ENCODE measurements at regions not wholly inside any gene's neighbourhood (a gene's known extent, or its start where the extent isn't known, plus 50 kb on each side); places are given as distances from the start of the nearest gene placed in this dataset.

DNA sequence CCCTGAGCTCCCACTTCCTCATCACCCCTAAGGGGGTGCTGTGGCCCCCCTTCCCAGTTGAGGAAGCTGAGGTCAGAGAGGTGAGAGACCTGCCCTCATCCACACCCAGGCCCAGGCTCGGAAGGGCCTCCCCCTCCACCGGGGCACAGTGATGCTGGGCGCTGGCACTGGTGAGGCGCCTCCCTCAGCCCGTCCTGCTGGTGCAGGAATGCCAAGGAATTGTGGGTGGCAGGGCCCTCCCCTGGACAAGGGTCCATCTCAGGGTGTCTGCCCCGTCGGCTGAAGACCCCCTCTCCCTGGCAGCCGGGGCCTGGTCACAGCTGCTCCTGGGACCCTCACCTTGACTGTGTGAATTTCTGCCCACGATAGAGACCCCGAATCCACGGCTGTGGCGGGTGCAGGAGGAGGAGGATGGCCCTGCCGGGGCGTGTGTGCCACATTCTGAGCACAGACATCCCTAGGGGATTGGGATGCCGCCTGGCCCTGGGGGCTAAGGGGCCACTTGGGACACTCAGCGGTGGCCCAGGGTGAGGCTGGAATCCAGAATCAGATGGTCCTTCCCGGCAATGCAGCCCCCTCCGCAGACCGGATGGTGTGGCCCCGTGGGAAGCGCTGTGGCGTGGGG lies 70.2 kb upstream of the GATA5 start:
- DNase-seq, result no peak

- no peak for DNase-seq
These were observed 70.8 kb upstream of the GATA5 start for GRCh38 chr20:62546606-62547005.

- DNase-seq, result no peak
These were observed 71.6 kb upstream of the GATA5 start for GRCh38 chr20:62547364-62547763.

GRCh38 chr20:62548471-62548870 lies 72.7 kb upstream of the GATA5 start:
- no peak for DNase-seq

- no peak for DNase-seq
These were observed 73.2 kb upstream of the GATA5 start for GRCh38 chr20:62549029-62549428.

DNA sequence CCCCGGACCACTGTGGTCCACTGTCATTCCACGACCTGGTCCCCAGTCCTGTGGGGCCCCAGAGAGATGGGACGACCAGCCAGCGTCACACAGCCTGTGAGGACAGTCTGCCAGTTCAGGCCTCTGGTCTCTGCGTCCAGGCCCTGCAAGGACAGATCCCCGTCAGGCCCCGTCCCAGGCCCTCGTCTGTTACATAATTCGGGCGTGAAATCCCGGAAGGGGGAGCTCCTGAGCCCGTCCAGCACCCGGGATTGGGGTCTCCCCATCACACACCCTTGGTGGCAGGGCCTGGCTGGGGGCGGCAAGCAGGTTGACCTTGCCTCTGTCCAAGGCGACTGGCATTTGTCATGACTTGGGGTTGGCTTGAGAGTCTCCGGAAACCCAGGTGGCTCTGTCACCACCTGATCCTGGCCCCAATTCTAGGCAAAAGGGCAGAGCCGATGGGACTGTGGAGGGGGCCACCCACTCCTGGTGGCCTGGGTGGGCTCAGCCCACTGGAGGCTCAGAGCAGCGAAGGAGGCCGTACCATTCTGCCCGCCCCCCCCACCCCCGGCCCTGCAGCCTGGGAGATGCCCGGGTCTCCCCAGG lies 73.8 kb upstream of the GATA5 start:
- no peak for DNase-seq

DNA sequence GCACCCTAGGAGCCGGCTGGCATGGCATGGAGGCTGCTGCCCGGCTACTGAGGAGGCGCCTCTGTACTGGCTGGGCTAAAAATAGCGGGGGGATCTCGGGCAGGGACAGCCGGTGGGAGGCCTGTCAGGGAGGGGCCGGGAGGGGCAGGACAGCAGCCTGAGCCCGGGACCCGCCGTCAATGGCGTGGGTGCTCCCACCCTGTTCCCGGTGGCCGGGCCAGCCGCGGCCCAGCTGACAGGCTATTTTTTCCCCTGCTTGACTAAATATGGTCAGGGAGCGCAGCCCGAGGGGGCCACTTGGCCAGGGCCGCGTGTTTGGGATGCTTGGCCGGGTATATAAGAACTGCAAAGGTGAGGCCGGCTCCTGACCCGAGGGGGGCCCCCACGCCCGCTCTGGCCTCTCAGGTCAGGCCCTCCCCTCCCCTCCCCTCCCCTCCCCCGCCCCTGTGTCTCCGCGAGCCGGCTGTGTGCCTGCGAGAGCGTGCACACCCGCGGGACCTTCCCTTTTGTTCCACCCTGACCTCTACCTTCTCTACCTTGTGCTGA lies 74.4 kb upstream of the GATA5 start:
- DNase-seq, result no peak

- no peak for DNase-seq
These were observed 75.9 kb upstream of the GATA5 start for GRCh38 chr20:62551407-62552323.

DNA sequence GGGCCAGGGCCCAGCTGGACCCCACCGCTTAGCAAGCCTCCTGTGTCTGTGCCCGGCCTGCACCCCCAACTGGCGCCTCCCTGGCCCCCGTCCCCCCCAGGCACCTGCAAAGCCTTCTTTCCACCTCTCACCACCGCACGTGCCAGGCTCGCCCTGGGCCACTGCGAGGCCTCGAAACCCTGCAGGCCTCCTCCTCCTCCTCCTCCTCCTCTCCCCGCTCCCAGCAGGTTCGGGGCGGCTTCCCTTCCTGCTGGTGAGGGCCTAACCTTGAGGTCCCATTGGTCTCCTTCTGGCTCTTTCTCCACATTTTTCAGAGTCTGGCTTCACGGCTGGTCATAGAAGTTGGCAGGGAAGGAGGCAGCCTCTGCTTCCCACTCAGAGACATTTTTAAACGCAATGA lies 76.8 kb upstream of the GATA5 start:
- DNase-seq, result no peak

DNA sequence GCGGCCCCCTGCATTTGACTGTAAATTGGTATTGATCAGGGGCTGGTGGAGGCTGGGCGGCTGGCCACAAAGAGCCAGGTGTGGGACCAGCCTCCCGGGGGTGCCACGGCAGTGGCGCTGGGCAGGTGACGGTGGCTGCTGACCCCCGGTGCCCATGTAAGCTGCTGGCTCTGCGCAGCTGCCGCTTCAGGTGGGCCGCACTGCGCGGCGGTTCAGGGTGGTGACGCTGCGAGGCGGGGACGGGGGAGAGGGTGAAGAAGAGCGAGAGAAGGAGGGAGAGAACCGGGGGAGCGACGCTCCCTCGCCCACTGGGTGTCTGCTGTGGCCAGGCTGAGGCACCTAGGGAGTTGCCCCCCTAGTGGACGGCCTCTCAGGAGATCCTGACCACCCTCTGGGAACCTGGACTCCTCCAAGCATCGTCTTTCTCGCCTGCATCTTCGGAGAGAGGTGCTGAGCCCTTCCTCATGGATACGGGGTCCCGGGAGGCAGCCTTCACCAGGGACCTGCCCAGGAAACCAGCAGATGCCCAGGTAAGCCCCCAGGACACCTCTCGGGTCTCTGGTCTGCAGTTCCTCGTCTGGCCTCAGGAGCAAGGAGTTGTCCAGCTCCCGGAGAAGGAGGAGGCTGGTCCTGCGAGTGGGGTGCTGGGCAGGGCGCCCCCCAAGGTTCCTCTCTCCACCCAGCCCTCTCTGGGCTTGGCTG lies 77.5 kb upstream of the GATA5 start:
- no peak for DNase-seq

DNA sequence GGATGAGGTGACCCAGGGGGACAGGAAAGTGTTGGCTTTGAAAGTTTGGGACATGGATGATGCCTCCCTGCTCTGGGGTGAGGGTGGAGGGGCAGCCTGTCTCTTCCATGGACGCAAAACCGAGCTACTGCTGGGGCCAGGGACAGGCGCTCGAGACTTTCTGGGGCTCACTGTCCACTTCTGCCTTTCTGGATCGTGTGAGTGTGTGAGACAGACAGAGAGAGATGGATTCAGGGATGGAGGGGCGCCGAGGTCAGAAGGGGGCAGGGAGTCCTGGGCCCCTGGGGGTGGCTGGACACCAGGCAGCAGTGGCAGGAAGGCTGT lies 78.0 kb upstream of the GATA5 start:
- DNase-seq, result no peak

GRCh38 chr20:62554214-62554897 lies 78.6 kb upstream of the GATA5 start:
- no peak for DNase-seq

DNA sequence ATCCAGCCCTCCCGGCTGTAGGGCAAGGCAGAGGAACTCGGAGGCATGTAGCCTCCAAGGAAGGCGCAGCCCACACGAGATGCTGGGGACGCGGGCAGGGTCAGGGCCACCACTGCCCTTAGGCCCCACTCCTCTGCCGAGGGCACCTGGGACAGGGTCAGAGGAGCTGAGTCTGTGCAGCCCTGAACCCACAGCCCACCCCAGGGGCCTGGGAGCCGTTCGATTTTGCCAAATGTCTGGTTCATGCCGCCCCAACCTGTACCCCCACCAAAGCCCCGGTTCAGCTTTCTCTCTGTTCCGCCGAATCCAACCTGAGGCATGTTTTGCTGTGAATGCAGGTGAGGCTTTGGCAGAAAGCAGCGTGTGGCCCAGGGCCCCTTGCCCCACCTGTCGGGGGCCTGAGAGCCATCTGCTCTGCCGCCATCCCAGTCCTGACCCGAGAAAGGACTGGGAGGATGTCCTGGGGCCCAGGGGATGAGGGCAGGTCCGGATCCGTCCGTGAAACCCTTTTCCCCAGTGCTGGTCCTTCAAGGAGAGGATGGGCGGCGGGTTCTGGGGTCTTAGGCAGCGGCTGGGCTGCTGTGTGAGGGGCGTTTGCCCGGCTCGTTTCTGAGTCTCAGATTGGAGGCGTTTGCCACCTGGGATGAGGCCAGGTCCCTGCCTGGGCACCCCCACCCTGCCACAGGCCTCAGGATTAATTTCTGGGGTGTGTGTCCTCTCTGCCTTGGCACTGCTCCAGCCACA lies 79.3 kb upstream of the GATA5 start:
- DNase-seq, result no peak

- DNase-seq, result no peak
These were observed 80.0 kb upstream of the GATA5 start for GRCh38 chr20:62555642-62556420.

GRCh38 chr20:62557462-62557861 lies 81.7 kb upstream of the GATA5 start:
- DNase-seq, result peak; percentile 55

DNA sequence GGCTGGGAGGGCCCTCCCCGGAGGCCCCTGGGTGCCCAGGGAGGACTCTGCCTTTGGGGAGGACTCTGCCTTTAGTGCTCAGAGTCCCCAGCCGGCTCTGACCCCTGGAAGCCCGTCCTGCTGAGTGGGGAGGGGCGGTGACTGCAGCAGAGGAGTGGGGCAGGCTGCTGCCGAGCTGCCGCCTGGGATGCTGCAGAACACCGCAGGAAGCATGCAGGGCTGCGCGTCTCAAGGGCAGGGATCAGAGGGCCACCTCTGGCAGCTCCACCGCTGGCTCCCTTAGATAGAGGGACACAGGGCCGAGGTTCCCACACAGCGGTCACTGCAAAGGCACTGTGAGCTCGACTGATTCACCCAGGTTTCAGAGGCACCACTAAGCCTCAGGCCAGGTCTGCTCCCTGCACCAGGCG lies 82.2 kb upstream of the GATA5 start:
- no peak for DNase-seq

DNA sequence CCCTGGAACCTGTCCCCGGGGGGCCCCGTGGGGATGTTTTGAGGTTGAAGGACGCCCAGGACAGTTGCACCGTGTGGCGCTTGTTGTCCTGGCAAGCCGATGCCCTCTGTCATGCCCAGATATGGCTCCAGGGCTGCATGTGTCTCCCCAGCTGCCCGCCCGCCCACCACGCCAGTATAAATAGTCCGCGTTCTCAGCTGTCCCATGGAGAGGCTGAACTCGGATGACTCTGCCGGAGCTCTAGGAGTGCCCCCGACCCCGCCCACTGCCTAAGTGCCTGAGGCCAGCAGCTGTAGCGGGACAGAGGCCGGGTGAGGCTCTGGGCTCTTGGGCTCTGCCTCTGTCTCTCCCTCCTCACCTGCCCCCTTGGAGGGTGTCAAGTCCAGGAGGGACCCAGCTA lies 83.0 kb upstream of the GATA5 start:
- DNase-seq, result no peak

- no peak for DNase-seq
These were observed 82.1 kb upstream of the SLCO4A1 start for GRCh38 chr20:62560162-62560561.

DNA sequence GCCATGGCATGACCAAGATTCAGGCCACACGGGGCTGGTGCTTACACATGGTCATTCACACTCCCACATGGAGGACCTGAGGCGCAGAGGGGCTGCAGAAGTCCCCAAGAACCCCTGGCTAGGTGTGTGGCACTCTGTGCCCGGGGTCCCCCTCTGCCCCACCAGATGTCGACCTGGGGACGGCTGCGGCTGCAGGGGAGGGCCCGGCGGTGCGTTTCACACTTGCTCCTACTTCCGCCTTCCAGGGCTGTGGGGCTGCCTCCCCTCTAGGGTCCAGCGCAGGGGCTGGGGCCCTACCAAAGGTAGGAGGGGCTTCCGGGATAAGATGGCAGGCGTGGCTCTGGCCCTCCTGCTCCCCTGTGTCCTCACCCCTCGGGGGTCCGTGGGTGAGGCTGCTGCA lies 81.1 kb upstream of the SLCO4A1 start:
- DNase-seq, result no peak

GRCh38 chr20:62561948-62562347 lies 80.4 kb upstream of the SLCO4A1 start:
- DNase-seq, result no peak

DNA sequence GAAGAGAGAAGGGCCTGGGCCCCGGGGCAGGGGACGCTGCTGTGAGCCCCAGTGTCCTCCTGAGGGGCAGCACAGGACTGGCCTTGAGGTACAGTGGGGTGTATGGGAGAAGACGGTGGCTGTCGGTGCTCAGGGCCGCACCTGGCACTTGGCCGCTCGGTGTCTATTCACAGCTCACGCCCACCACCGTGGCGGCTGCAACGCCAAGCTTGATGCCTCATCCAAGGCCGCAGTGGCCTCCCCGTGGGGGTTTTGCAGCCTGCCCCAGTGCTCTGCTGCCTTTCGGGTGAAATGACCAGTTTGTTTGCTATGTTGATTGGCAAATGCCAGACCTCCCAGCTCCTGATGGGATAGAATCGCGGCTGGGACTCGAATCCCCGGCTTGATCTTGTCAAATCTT lies 79.5 kb upstream of the SLCO4A1 start:
- DNase-seq, result no peak
